Gastroesophageal sphincter (tissue), 2 donors: ENCODE measurements at regions not wholly inside any gene's neighbourhood (a gene's known extent, or its start where the extent isn't known, plus 50 kb on each side); places are given as distances from the start of the nearest gene placed in this dataset.

Source experiments
- POLR2A ChIP-seq, 2 donors: fragments of 450-650 bp; IDR thresholded peaks; one replicate each; pipeline ENCODE4 v1.6.1; 2017; ENCODE audit warnings: antibody characterized with exemption in 2 of 2, mild to moderate bottlenecking in 2 of 2, moderate library complexity in 1 of 2
- POLR2AphosphoS5 ChIP-seq: sonication (generic); formaldehyde crosslinking; IDR thresholded peaks from one replicate; pipeline ENCODE4 v1.6.1; 2017; ENCODE audit warnings: antibody characterized with exemption

- no peak for TF ChIP-seq POLR2AphosphoS5
- no peak for TF ChIP-seq POLR2A (IDR thresholded peaks at IDR 0.05)
Observed at GRCh38 chr7:17530244-17530643, 231.8 kb downstream of the AHR start.
